Neural crest cell (in vitro differentiated cells): ENCODE measurements at regions not wholly inside any gene's neighbourhood (a gene's known extent, or its start where the extent isn't known, plus 50 kb on each side); places are given as distances from the start of the nearest gene placed in this dataset.

Experiments used
- DNase-seq: peaks from one replicate; pipeline ENCODE4 v3.0.0; 2021; ENCODE audit warnings: low read depth, mixed read lengths, low spot score
- H3K27ac Mint-ChIP-seq: one replicate; pipeline ENCODE4 v1.8.0; 2021; ENCODE audit warnings: mild to moderate bottlenecking, mixed read lengths; ENCODE audit not compliant: unreplicated experiment
- H3K27me3 Mint-ChIP-seq: 2 replicates; pipeline ENCODE4 v1.8.0; 2021; ENCODE audit warnings: low read depth, mild to moderate bottlenecking, mixed read lengths
- H3K36me3 Mint-ChIP-seq: 2 replicates; pipeline ENCODE4 v1.8.0; 2021; ENCODE audit warnings: low read depth, mild to moderate bottlenecking, mixed read lengths
- H3K4me1 Mint-ChIP-seq: 2 replicates; pipeline ENCODE4 v1.8.0; 2021; ENCODE audit warnings: mixed read lengths
- H3K4me3 Mint-ChIP-seq: one replicate; pipeline ENCODE4 v1.8.0; 2021; ENCODE audit warnings: mild to moderate bottlenecking, mixed read lengths
- H3K9me3 Mint-ChIP-seq: 2 replicates; pipeline ENCODE4 v1.8.0; 2021; ENCODE audit warnings: mixed read lengths
- CTCF ChIP-seq: fragments of 200-600 bp; sonication (generic); conservative IDR thresholded peaks from 2 replicates; pipeline ENCODE4 v1.5.0; 2021; ENCODE audit warnings: antibody characterized with exemption, mild to moderate bottlenecking

GRCh38 chr2:194271293-194271961, 1385.6 kb upstream of the SLC39A10 start:
- no peaks in the 10 kb centered on the region for H3K4me1 Mint-ChIP-seq
- H3K36me3 Mint-ChIP-seq: no peaks in the 10 kb centered on the region
- H3K4me3 Mint-ChIP-seq: no peak overlapping the region
- H3K27me3 Mint-ChIP-seq: no peaks in the 10 kb centered on the region
- no peak for TF ChIP-seq CTCF
- no peak for DNase-seq
- no peak overlapping the region for H3K27ac Mint-ChIP-seq
- no peaks in the 10 kb centered on the region for H3K9me3 Mint-ChIP-seq

- Mint-ChIP-seq H3K4me3 (no peak overlapping the region), H3K27me3 (no peaks in the 10 kb centered on the region), H3K9me3 (no peaks in the 10 kb centered on the region), H3K27ac (no peak overlapping the region), H3K4me1 (no peaks in the 10 kb centered on the region), H3K36me3 (no peaks in the 10 kb centered on the region)
- TF ChIP-seq CTCF: no peak
- no peak for DNase-seq
Measured at GRCh38 chr2:194270648-194271047, 1386.4 kb upstream of the SLC39A10 start.

- H3K36me3 Mint-ChIP-seq: no peaks in the 10 kb centered on the region
- no peak overlapping the region for H3K4me3 Mint-ChIP-seq
- H3K27me3 Mint-ChIP-seq: no peaks in the 10 kb centered on the region
- H3K27ac Mint-ChIP-seq: no peak overlapping the region
- no peak for DNase-seq
- H3K9me3 Mint-ChIP-seq: no peaks in the 10 kb centered on the region
- H3K4me1 Mint-ChIP-seq: no peaks in the 10 kb centered on the region
- no peak for TF ChIP-seq CTCF
Measured at GRCh38 chr2:194264586-194264985, 1392.4 kb upstream of the SLC39A10 start.

GRCh38 chr2:194260185-194260584, 1396.8 kb upstream of the SLC39A10 start:
- Mint-ChIP-seq H3K4me3 (no peak overlapping the region), H3K36me3 (no peaks in the 10 kb centered on the region), H3K9me3 (no peaks in the 10 kb centered on the region), H3K4me1 (no peaks in the 10 kb centered on the region), H3K27me3 (no peaks in the 10 kb centered on the region), H3K27ac (no peak overlapping the region)
- DNase-seq: no peak
- no peak for TF ChIP-seq CTCF

- Mint-ChIP-seq H3K9me3 (no peaks in the 10 kb centered on the region), H3K36me3 (no peaks in the 10 kb centered on the region), H3K4me1 (no peaks in the 10 kb centered on the region), H3K4me3 (no peak overlapping the region), H3K27ac (no peak overlapping the region), H3K27me3 (no peaks in the 10 kb centered on the region)
- DNase-seq: no peak
- no peak for TF ChIP-seq CTCF
Measured at GRCh38 chr2:194257095-194257494, 1399.9 kb upstream of the SLC39A10 start.
